Fibroblast of skin of left quadriceps (primary cell): ENCODE measurements at regions not wholly inside any gene's neighbourhood (a gene's known extent, or its start where the extent isn't known, plus 50 kb on each side); places are given as distances from the start of the nearest gene placed in this dataset.

Experiments used
- DNase-seq, 2 experiments: peaks; one replicate each; pipeline ENCODE4 v3.0.0-alpha.2; 2013; ENCODE audit warnings: low read depth in 2 of 2

DNA sequence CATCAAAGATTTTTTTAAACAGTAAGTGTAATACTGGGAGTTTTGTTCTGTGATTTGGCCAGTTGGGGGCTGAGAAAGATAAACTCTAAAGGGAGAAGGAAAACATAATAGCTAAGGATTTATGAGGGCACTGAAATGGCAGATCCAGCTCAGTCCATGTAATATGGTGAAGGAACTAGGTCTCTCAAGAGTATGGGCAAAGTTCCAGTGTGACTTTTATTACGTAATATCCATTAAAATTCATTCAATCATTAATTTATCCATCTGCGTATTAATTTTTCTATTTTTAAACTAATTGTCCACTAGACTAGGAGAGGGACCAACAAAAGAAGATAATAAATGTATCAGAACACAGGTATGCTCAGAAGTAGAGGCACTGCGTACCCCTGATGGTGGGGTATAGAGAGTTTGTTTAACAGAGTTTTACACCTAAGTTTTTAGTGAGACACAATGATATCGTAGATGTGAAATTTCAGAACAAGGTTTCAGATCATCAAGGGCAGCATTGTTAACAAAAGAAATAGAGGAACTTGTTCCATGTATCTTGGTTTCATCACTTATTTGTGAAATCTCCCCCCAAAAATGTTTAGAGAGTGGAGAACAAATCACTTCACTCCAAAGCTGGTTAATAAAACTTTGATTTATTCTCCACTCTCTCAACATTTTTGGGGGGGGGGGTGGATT, 351.1 kb downstream of the GRXCR1 start:
- no peak for DNase-seq

GRCh38 chr4:43244688-43245382, 352.3 kb downstream of the GRXCR1 start:
- DNase-seq, result no peak

DNA sequence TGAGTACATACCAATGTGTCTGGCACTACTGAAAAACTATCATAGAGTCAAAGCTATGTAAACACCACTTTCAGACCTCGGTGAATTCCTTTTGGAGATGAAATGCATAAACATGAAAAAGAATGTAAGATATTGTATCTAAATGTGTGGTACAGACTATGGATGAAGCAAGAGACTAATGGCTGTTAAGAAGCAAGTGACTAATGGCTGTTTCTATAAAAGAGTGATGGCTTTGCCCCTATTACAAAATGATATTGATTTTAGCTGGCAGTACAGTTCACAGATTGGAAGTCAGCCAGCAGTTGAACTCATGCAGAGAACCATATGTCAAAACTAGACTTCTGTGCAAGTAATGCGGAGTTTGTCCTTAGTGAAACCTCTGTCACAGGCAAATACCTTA, 359.3 kb downstream of the GRXCR1 start:
- DNase-seq, result peak in 1 of 2 experiments; percentile 11

DNA sequence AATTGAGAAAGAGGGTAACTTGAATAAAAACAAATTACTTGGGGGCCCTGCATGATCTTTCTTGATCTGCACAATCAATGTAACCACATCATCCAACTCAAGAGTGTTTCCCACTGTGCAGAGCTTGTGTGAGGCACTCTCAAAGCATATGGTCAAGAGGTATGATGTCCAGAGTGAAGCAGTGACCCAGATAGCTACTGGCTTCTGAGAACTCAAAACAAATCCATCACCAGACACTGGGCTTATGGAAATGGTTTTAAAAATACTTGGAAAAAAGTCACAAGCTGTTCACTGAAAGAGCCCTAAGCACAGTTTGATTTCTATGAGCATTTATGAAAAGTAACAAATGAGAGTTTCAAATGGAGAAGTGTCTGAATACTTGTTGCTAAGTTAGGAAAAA, 361.0 kb downstream of the GRXCR1 start:
- DNase-seq, result no peak

- DNase-seq, result no peak
These were observed 372.2 kb downstream of the GRXCR1 start for GRCh38 chr4:43264730-43265129.

GRCh38 chr4:43271946-43272345, 379.4 kb downstream of the GRXCR1 start:
- no peak for DNase-seq

GRCh38 chr4:43274376-43274775, 381.9 kb downstream of the GRXCR1 start:
- DNase-seq, result no peak

DNA sequence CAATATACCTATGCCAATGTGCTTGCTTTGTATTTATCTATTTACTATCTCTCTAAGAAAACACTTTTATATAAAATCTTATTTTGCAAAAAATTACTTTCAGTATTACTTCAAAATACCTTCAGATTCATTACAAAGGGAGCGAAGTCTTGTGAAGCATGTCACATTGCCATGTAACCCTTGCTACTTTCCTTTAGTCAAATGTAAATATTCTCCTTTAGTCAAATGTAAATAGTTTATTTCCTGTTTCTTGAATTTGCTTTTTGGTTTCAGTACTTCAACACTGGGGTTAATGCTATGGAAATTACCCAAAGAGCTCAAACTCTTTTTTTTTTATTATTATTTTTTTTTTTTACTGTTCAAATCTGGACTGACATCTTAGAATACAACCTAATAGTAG, 383.3 kb downstream of the GRXCR1 start:
- DNase-seq, result no peak

DNA sequence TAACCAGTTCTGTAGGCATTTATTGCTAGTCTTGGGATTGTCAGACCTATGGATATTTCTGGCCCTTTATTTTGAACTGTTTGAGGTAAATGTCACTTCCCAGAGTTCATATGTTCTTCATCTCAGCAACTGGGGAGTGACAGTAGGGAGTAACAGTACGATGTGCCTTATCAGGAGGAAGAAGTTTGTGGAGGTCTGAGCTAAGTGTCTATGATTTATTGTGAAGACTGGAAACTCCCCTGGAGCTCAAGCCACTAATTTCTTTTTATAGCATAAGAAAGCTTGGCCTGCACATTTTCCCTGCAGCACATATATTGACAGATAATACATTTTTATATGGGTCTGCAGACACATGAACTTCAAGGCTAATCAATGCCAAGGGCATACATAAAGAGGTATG, 383.8 kb downstream of the GRXCR1 start:
- DNase-seq, result no peak

- DNase-seq, result peak; percentile 20 to 30
These were observed 384.5 kb downstream of the GRXCR1 start for GRCh38 chr4:43277003-43277402.

GRCh38 chr4:43282534-43282933, 390.0 kb downstream of the GRXCR1 start:
- no peak for DNase-seq

DNA sequence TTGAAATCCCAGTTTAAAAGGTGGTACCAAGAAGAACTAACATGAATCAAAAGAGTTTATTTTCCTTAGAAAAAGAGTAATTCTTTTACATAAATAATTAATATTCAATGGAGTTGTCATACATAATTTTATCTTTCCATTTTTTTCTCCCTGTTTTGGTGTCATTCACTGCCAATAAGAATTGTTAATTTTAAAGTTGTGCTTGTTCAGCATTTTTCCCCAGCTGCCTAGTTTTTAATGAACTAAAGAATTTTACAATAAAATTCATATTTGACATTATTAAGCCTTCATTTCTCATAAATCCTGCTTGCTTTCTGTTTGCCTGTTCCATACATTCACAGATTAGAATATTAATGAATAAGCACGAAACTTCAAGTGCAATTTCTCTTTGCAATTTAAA, 393.6 kb downstream of the GRXCR1 start:
- DNase-seq, result no peak

GRCh38 chr4:43296946-43297528, 404.5 kb downstream of the GRXCR1 start:
- no peak for DNase-seq

DNA sequence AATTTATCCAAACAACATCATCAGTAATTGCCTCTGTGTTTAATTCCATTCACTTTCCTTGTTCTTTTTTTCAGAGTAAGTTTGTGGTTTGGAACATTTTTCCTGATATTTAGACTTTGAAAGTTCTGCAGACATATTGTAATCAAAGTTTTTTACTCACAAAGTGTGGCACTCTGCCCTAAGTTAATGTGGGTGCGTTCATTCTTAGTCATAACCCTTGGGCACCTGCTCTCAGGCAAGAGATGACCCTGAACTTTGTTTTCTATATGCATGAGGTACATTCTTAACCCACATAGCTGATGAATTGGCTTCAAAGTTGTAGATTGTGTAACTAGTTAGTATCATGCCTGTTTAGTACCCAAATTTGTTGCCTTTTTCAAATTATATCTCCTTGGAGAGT, 424.3 kb downstream of the GRXCR1 start:
- no peak for DNase-seq

DNA sequence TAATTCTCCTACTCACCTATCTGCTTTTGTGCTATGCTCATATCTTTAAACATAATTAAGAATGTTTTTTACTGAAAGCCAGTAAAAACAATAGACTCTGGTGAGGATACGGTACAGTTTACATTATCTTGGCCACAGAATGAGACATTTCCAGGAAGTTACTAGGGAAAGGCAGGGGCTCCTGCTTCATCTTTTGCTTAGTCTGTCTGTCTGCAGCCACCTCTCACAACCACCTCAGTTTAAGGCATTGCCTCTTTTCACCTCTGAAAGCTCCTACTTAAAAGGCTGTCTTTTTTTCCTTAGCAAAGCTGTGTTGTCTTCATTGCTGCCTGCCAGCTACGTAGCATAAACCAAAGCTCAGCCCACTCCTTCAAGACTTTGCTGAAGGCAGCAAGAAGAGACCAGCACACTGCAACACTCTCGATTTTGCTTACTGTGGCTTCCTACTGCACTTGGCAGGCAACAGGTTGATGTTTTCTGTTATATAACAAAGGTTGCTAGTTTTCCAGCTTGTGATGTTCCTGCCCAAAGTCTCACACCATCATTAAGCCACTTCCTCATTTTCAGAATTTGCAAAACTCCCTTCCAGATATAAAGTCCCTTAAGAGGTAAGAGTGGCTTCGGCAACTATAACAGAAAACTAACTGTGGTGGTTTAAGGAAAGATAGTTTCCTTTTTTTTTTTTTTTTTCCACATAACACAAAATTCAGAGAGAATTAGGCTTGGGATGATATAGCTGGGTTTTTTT, 432.9 kb downstream of the GRXCR1 start:
- DNase-seq, result no peak

- peak; percentile 47 to 48 for DNase-seq
These were observed 437.8 kb downstream of the GRXCR1 start for GRCh38 chr4:43330288-43330687.

GRCh38 chr4:43331226-43332051, 438.9 kb downstream of the GRXCR1 start:
- DNase-seq, result peak; percentile 67 to 75

- no peak for DNase-seq
These were observed 439.5 kb downstream of the GRXCR1 start for GRCh38 chr4:43332052-43332425.

GRCh38 chr4:43337707-43338106, 445.2 kb downstream of the GRXCR1 start:
- peak; percentile 23 to 24 for DNase-seq

DNA sequence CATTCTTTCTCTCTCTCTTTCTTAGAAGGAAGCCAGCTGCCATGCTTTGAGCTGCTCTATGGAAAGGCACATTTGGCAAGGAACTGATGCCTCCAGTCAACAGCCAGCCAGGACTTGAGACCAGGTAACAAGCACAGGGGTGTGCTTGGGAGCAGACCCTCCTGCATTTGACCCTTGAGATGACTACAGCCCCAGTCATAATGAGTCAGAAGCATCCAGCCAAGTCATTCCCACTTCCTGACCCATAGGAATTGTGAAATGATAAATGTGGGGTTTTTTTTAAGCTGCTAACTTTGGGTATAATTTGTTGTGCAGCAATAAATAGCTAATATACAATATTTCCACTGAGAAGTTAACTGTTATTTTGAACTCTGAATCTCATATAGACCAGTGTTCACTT, 446.9 kb downstream of the GRXCR1 start:
- peak in 1 of 2 experiments; percentile 31 for DNase-seq

DNA sequence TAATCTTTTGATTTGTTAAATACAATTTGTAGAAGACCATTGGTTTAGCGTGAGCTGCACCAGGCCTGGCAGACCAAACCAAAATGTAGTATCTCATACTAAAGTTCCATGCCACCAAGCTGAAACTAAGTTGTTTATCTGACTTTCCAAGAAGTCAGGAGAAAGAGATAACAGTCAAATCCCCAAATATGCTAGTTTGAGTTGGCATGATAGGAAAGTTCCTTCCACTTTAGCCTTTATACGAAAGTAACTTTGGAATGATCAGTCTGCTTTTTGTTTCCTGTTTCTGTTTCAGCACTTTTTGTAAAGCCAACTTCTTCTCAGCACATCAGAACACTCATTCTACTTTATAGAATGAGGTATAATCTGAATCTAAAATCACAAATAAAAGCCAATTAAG, 449.2 kb downstream of the GRXCR1 start:
- DNase-seq, result no peak

DNA sequence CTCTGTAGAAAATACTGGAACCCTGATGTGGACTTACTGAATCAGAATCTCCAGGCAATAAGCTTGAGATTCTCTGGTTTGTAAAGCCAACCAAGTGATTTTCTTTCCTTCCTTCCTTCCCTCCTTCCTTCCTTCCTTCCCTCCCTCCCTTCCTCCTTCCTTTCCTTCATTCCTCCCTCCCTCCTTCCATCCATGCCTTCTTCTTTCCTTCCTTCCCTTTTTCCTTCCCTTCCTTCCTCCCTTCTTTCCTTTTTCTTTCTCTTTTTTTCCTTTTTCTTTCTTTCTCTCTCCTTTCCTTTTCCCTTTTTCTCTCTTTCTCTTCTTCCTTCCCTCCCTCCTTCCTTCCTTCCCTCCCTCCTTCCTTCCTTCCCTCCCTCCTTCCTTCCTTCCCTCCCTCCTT, 450.8 kb downstream of the GRXCR1 start:
- no peak for DNase-seq
